Heart left ventricle (tissue), 16 donors: ENCODE measurements at regions not wholly inside any gene's neighbourhood (a gene's known extent, or its start where the extent isn't known, plus 50 kb on each side); places are given as distances from the start of the nearest gene placed in this dataset.

Source experiments
- ATAC-seq, 4 donors: fragments of 200-7000 bp; cut with Tn5 transposase; one replicate each; pipeline ENCODE4 v1.9.1; 2020 to 2022; ENCODE audit warnings: moderate library complexity in 4 of 4, mild to moderate bottlenecking in 3 of 4, moderate number of reproducible peaks in 1 of 4
- DNase-seq, 5 donors: peaks; one replicate each; pipeline ENCODE4 v3.0.0-alpha.2; 2020
- H3K27ac ChIP-seq, 12 donors: fragments of 200-600 bp; sonication (generic) in 4 of 12; one replicate each; pipeline versions ENCODE4 v1.5.0 to v1.8.0; 2016 to 2022; ENCODE audit warnings: mild to moderate bottlenecking in 2 of 12
- H3K27me3 ChIP-seq, 9 donors: fragments of 200-600 bp; sonication (generic) in 2 of 9; one replicate each; pipeline versions ENCODE4 v1.5.1 to v1.8.0; 2016 to 2022; ENCODE audit warnings: mild to moderate bottlenecking in 3 of 9
- H3K36me3 ChIP-seq, 9 donors: fragments of 200-600 bp; sonication (generic) in 2 of 9; one replicate each; pipeline versions ENCODE4 v1.5.0 to v1.8.0; 2018 to 2022; ENCODE audit warnings: mild to moderate bottlenecking in 2 of 9
- H3K4me1 ChIP-seq, 12 donors: fragments of 200-600 bp; sonication (generic) in 4 of 12; one replicate each; pipeline versions ENCODE4 v1.5.0 to v1.8.0; 2016 to 2022; ENCODE audit warnings: mild to moderate bottlenecking in 3 of 12
- H3K4me3 ChIP-seq, 12 donors: fragments of 200-600 bp; sonication (generic) in 4 of 12; one replicate each; pipeline versions ENCODE4 v1.5.0 to v1.8.0; 2017 to 2022; ENCODE audit warnings: mild to moderate bottlenecking in 9 of 12, moderate library complexity in 4 of 12
- H3K9me3 ChIP-seq, 12 donors: fragments of 200-600 bp; sonication (generic) in 4 of 12; one replicate each; pipeline versions ENCODE4 v1.5.0 to v1.8.0; 2016 to 2022; ENCODE audit warnings: mild to moderate bottlenecking in 1 of 12
- POLR2A ChIP-seq, 2 donors: fragments of 450-650 bp; IDR thresholded peaks; one replicate each; pipeline ENCODE4 v1.6.1; 2017; ENCODE audit warnings: antibody characterized with exemption in 2 of 2, mild to moderate bottlenecking in 2 of 2, moderate library complexity in 2 of 2
- WGBS, 4 donors: extraction: QIAGEN DNeasy Blood & Tissue Kit in 2 of 4; methylation state at CpG; one replicate each; pipeline versions ENCODE4 v1.1.5 to v1.1.7; 2013 to 2018; 5-methylcytosine and 5-hydroxymethylcytosine counted together
- intact Hi-C, 10 donors: fragments of 100-400 bp; cut with DNase I; formaldehyde crosslinking; loops; one replicate each; pipeline versions ENCODE4 v1.11.1 to v1.14.2; 2022
- TF ChIP-seq, protein P1 (sequence below), 12 donors: fragments of 200-600 bp; sonication (generic) in 4 of 12; IDR thresholded peaks; one replicate each; pipeline versions ENCODE4 v1.5.0 to v1.8.0; 2018 to 2022; ENCODE audit warnings: antibody characterized with exemption in 12 of 12, mild to moderate bottlenecking in 5 of 12
- donor health status: ischemic (EF 13 %, LVEDD 7.1; RV severe dilation, severe dysfunction).
- donor health status: healthy with polysubstance abuse.
- donor health status: DM: no; HTN: yes; CAD: no.
- donor health status: DM: no; HTN: no; CAD: no.
- donor health status: ischemic (EF 25% LVEDD 6.9; RV normal size, moderate dysfunction).
- donor health status: ischemic (EF 25% LVEDD 5.7; RV mildly dilated, moderate dysfunction).
- donor health status: healthy.
- donor health status: DM: yes; HTN: yes; CAD: no.
- donor health status: ischemic (EF 35%, LVEDD 5.7; RV mildly dilated, moderate dysfunction).
- donor health status: nonischemic (EF 11% LVEDD 7.7; RV severe dilation, severe dysfunction).
- donor health status: DM: yes; HTN: yes; CAD: no.
- donor health status: PGD.
- donor health status: ischemic (EF 29% LVEDD 5.4; RV normal size, mild dysfunction).
- donor health status: nonischemic (EF 23%, LVEDD 6.1; RV moderate dilation, normal function).

DNA sequence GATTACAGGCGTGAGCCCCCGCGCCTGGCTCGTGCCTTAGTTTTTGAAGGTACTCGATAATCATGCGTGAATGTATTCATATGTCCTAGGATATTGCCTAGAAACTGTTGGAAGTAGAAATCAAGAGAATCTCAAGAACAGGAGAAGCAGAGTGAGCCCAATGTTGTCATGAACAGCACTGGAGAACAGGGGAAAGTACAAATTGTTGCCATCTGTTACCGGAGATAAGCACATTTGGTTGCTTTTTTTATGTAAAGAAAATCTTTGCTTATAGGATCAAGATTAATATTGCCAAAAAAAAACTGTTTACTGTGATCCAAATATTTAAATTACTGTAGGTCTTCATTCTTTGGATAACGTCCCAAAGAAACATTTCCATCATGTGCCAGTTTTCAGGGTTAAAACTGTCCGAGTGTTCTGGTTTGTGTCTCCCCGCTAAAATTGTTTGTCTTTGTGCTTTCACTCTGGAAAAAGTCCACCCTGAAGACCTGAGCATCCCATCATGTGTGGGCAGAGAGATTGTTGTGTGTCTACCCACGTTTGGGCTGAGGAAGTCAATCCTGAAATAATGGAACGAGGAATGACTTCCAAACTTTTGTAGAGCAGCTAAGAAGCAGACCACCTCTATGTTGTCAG lies 95.7 kb upstream of the CELF2 start:
- WGBS, 4 donors, result 84 to 89% (median 87%) methylated on average over 12 of the region's 12 CpGs
- no peaks in the 10 kb centered on the region for H3K27me3 ChIP-seq
- no peaks in the 10 kb centered on the region for H3K36me3 ChIP-seq
- ATAC-seq (no peak), DNase-seq (no peak)
- no peak overlapping the region for H3K27ac ChIP-seq
- peaks cover 0 to 11% (median 0%) of the 10 kb centered on the region in 12 donors for H3K4me1 ChIP-seq
- no peaks in the 10 kb centered on the region for H3K9me3 ChIP-seq
- TF ChIP-seq POLR2A (IDR thresholded peaks at IDR 0.05), result no peak
- TF ChIP-seq, protein P1, sequence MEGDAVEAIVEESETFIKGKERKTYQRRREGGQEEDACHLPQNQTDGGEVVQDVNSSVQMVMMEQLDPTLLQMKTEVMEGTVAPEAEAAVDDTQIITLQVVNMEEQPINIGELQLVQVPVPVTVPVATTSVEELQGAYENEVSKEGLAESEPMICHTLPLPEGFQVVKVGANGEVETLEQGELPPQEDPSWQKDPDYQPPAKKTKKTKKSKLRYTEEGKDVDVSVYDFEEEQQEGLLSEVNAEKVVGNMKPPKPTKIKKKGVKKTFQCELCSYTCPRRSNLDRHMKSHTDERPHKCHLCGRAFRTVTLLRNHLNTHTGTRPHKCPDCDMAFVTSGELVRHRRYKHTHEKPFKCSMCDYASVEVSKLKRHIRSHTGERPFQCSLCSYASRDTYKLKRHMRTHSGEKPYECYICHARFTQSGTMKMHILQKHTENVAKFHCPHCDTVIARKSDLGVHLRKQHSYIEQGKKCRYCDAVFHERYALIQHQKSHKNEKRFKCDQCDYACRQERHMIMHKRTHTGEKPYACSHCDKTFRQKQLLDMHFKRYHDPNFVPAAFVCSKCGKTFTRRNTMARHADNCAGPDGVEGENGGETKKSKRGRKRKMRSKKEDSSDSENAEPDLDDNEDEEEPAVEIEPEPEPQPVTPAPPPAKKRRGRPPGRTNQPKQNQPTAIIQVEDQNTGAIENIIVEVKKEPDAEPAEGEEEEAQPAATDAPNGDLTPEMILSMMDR (IDR thresholded peaks at IDR 0.05), result no peak
- no peak overlapping the region for H3K4me3 ChIP-seq
- intact Hi-C loops, result no loop called here

- H3K27me3 ChIP-seq, result no peaks in the 10 kb centered on the region
- WGBS, 4 donors, result 65 to 84% (median 79%) methylated on average over 17 of the region's 17 CpGs
- no peaks in the 10 kb centered on the region for H3K36me3 ChIP-seq
- H3K27ac ChIP-seq, result peak overlapping the region in 1 of 12 donors; percentile 7
- no peak overlapping the region for H3K4me3 ChIP-seq
- no peak for TF ChIP-seq POLR2A (IDR thresholded peaks at IDR 0.05)
- TF ChIP-seq, protein P1 (IDR thresholded peaks at IDR 0.05), result no peak
- ATAC-seq (peak in 2 of 4 donors; percentile 29 to 72), DNase-seq (no peak)
- intact Hi-C loops, result no loop called here
- no peaks in the 10 kb centered on the region for H3K9me3 ChIP-seq
- H3K4me1 ChIP-seq, result peaks cover 0 to 3% (median 0%) of the 10 kb centered on the region in 12 donors
Measured at GRCh38 chr10:10923029-10923651, 94.5 kb upstream of the CELF2 start.

- Histone ChIP-seq H3K36me3 (no peaks in the 10 kb centered on the region), H3K27me3 (no peaks in the 10 kb centered on the region), H3K4me3 (no peak overlapping the region), H3K27ac (no peak overlapping the region), H3K4me1 (no peaks in the 10 kb centered on the region), H3K9me3 (no peaks in the 10 kb centered on the region)
- DNase-seq, result no peak
- intact Hi-C loops, result no loop called here
- WGBS, 4 donors, result 96 to 98% (median 97%) methylated on average over 4 of the region's 4 CpGs
- TF ChIP-seq POLR2A (IDR thresholded peaks at IDR 0.05), result no peak
- TF ChIP-seq, protein P1 (IDR thresholded peaks at IDR 0.05), result no peak
- no peak for ATAC-seq
Measured at GRCh38 chr10:10925667-10926066, 92.0 kb upstream of the CELF2 start.

- ATAC-seq, result no peak
- whole genome bisulfite sequencing, 4 donors, result 93 to 100% (median 97%) methylated on average over 1 of the region's 1 CpG
- no peaks in the 10 kb centered on the region for H3K36me3 ChIP-seq
- no peak overlapping the region for H3K27ac ChIP-seq
- DNase-seq, result no peak
- no peak overlapping the region for H3K4me3 ChIP-seq
- H3K27me3 ChIP-seq, result no peaks in the 10 kb centered on the region
- TF ChIP-seq, protein P1 (IDR thresholded peaks at IDR 0.05), result no peak
- no peak for TF ChIP-seq POLR2A (IDR thresholded peaks at IDR 0.05)
- no peaks in the 10 kb centered on the region for H3K9me3 ChIP-seq
- H3K4me1 ChIP-seq, result no peaks in the 10 kb centered on the region
- intact Hi-C loops, result no loop called here
Measured at GRCh38 chr10:10927608-10928007, 90.1 kb upstream of the CELF2 start.
